GM18909 (cell line): ENCODE measurements at regions not wholly inside any gene's neighbourhood (a gene's known extent, or its start where the extent isn't known, plus 50 kb on each side); places are given as distances from the start of the nearest gene placed in this dataset.

Experiments
- ATAC-seq: cut with Tn5 transposase; IDR thresholded peaks from one replicate; pipeline ENCODE4 v1.9.1; 2021; ENCODE audit warnings: mild to moderate bottlenecking; ENCODE audit not compliant: unreplicated experiment, poor library complexity

DNA sequence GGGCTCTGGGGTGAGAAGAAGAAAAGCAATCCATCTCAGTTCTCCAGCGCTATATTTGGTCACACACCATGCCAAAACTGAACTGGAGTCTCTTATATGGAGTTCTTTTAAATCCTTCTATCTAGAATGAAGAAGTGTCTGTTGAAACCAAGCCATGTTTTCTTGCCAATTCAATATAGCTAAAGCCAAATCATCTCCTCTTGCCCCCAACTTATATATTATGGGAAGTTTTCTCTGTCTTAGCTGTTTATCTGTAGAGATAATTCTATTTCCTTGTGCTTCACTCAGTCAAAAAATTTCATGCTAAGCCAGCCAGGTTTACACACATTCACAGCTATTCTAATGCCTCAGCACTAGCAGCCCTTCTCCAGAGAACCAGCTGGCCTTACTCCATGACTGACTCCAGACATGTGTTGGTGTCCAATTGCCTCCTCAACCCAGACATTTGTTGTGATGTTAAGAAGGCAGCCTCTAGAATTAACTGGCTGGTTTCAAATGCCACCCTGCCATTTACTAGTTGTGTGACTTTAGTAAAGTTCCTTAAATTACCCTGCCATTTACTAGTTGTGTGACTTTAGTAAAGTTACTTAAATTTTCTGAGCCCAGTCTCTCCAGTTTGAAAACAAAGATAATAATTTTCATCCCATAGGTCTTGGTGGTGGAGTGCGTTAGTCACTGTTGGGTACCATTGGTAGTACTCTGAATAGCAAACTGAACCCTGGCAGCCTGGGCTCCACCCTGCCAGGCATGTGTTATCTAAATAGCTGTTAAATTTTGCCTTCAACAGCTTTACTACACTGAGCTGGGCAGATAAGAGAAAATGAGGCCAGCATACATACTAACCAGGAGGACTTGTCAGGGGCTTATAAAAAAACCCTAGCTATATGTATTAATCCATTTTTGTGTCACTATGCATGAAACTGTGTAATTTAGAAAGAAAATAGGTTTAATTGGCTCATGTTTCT is 525.1 kb downstream of the LMO7 start:
- no peak for ATAC-seq

DNA sequence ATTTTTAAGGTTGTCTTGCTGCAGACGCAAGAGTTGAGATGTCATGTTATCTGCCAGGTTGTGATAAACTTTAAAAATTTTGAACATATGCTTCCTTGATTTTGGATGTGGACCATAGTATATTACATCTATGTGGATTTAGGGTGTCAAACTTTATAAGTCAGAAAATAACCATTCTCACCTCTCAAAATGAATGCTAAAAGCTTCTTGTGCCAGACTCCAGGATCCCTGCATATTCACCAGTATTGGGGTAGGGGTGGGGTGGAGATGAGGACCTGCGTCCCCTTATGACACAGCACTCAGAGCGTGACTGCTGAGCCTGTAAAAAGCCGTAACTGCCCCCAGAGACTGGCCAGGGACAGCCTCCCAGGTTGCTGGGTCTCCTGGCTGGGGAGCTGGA is 524.4 kb downstream of the LMO7 start:
- no peak for ATAC-seq

DNA sequence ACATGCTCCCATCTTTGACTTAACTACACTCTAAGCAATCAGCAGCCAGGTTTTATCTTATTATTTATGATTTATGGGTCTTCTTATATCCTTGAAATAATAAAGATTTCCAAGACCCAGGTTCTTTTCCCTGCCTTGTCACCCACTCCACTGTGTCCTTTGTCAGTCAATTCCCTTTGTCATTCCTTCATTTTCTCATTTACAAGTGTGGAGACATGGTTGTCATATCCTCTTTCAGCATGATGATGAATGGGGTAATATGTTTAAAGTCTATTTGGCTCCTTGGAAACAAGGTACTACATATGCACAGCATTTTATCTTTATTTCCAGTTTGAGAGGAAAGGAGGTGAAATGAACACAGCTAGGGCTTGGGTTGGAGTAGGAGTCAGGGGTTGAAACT is 521.8 kb downstream of the LMO7 start:
- no peak for ATAC-seq

DNA sequence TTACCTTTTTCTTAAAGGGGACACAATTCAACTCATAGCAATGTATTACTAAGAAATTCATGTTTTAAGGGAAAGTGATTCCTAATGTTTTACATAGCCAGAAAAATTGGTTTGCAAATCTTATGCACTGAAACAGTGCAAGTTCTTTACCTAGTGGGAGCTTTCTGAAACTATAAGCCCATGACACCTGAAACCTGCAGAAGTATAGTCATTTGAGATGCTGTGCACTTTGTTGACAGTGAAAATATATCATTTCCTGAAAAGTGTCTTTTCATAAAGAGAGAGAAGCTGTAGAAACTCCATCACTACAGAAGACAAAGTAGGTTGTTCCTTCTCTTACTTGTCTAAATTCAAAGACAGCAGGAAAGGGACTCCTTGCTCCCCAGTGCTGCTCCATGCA is 517.1 kb downstream of the LMO7 start:
- ATAC-seq, result no peak

DNA sequence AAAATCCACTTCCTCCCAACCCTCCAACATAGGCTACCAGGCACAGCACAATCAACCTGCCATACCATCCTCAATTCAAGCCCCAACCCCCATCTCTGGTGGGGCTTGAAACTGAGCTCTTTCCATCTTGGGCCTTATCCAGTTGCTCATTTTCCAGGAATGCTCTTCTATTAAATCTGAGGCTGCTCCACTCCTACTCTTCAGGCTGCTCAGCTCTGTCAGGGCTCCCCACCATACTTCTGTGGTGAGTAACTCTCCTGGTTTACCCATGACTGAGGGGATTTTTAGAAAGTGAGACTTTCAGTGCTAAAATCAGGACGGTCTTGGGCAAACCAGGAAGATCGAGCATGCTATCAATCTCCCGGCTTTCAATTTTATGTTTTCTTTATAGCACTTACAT is 512.8 kb downstream of the LMO7 start:
- no peak for ATAC-seq

DNA sequence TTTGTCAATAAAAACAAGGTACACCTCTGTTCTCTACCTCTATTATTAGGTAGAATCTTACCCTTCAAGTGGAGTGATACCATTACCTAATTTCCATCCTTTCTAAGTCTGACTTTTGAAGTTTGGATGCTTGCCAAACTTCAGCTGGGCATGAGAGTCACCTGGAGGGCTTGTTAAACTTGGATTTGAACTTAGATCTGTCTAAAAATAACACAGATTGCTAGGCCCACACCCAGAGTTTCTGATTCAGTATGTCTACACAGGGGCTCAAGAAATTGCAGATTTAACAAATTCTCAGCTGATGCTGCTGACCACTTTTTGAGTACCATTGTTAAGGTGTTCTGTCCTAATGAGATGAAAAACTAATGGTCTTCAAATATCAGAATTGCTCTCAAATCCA is 512.2 kb downstream of the LMO7 start:
- no peak for ATAC-seq

DNA sequence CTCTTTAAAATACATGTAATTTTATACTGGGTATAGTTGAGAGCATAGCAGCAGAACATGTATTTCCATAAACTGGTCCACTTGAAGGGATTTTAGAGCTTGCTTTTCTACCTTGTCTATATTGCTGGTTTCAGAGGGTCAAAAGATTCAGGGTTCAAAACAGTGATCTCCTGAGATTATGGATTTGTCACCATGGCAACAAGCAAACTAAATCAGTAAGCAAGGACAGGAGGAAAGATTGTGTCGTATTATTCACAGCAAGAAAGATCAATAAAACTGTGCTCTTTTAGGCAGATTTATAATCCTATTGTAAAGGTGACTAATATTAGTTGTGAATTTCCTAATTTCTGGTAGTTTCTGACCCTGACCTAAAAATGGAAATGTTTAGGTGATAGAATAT is 496.4 kb downstream of the LMO7 start:
- ATAC-seq, result no peak

DNA sequence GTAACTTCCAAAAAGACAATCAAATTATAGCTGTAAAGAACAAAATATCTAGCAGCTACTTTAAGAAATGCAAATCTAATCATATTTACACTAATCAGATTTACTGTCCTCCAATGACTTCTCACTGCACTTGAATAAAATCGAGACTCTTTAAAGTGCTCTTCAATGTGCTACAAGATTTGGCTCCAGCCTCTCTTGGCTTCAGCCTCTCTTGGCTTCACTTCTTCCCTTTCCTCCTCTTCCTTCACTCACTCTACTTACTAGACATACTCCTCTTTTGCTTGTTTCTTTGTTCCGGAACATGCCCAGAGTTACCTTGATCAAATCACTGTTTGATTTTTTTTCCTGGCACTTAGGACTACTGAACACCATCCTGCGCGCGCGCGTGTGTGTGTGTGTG is 495.4 kb downstream of the LMO7 start:
- no peak for ATAC-seq

DNA sequence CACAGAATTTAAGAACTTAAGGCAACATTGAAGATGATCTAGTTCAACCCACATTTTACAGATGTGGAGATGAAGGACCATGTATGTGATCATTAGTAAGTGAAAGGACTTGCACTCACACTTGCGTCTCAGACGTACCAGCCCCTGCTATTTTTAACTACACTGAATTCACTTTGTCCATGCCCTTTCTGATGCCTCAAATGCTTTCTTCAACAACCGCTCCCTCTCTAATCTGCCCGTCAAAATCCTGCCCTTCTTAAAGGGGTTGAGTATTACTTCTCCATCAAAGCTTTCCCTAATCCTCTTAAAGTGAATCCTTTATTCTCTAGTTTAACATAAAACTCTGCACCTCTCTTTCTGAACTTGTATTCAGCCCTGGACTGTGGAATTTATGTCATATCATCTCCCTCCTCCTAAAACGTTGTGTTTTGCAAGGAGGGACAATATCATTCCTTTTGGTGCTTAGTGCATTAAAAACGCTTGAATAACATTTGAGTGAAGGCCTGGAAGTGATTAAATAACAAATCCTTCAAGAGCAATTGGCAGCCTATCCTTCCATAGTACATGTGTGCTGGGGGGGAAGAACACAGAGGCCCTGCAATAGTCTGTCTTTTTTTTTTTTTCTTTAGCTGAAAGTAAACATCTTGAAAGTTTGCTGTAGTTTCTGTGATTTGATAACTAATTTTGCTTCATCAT is 493.3 kb downstream of the LMO7 start:
- no peak for ATAC-seq

DNA sequence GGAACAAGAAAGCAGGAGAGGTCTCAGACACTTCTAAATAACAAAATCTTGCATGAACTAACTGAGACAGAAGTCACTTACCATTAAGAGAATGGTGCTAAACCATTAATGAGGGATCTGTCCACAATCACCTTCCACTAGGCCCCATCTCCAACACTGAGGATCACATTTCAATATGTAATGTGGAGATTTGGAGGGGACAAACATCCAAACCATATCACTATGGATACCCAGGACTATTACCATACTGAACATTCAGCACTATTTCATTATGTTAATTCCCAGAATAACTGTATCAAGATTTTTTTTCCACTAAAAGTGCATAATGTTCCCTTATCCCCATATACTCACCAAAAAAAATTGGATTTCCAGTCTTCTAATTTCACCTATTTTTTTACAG is 491.8 kb downstream of the LMO7 start:
- ATAC-seq, result no peak

DNA sequence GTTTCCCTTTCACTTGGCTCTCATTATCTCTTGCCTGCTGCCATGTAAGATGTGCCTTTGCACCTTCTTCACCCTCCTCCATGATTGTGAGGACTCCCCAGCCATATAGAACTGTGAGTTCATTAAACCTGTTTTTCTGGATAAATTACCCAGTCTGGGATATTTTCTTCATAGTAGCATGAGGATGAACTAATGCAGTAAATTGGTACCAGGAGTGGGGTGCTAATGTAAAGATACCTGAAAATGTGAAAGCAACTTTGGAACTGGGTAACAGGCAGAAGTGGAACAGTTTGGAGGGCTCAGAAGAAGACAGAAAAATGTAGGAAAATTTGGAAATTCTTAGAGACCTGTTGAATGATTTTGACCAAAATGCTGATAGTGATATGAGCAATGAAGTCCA is 487.4 kb downstream of the LMO7 start:
- ATAC-seq, result no peak

DNA sequence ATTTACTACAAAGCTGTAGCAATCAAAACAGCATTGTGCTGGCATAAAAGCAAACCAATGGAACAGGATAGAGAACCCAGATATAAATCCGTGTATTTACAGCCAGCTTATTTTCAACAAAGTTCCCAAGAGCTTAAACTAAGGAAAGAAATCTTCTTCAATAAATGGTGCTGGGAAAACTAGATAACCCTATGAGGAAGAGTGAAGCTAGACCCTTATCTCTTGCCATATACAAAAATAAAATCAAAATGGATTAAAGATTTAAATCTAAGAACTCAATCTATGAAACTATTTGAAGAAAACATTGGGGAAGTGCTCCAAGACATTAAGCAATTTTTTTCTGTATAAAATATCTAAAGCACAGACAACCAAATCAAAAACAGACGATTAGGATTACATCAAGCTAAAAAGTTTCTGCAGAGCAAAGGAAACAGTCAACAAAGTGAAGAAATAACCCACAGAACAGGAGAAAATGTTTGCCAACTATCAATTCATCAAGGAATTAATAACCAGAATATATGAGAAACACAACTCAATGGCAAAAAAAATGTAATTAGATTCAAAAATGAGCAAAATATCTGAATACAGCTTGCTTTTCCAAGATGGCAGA is 480.7 kb downstream of the LMO7 start:
- ATAC-seq, result no peak

DNA sequence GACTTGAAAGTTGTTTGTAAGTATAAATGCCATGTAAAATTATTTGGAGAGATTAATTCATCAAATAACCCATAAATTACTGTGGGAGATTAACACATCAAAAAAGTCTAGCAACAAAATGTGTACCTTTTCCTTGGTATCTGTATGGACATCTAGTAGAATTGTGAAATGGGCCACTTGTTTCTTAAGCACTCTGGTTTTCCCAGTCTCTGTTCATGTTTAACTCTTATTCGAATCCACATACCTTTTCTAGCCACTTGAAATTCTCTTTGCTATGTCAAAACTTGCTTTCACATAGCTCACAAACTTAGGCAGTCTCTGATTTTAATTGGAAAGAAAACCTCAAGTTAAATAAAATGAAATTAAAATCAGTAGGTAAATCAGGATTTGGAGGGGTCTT is 470.6 kb downstream of the LMO7 start:
- no peak for ATAC-seq

DNA sequence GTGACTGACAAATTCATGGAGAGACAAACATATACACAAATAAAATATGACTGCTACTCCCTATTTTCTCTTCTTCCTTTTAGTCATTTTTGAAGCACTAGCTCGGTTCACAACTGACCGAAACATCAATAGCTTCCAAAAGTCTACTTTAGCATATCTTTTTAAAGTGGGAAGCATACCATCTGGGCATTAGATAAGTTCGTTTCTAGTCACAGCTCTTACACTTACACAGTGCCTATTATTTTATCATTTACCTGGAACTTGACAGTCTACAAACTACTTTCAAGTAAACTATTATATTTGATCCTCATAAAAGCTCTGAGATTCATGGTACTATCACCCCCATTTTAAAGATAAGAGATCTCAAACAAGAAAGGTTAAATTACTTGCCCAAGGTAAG is 458.5 kb downstream of the LMO7 start:
- ATAC-seq, result no peak

DNA sequence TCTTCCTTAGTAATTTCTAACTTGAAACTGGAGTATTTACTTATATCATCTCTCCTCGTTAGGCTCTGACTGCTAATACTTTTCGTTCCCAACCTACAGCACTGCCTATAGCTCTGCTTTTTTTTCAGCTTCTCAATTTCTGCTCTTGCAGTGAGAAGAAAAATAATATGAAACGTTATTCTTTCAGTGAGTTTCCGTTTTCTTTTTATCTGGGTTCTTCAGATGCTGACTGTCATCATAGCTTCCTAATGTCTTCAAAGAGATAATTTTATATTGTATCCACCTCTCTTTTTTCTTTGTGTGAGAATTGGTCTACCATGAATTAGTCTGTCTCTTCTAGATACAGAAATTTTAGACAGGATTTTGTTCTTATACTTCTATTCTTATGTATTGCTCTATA is 454.9 kb downstream of the LMO7 start:
- no peak for ATAC-seq

DNA sequence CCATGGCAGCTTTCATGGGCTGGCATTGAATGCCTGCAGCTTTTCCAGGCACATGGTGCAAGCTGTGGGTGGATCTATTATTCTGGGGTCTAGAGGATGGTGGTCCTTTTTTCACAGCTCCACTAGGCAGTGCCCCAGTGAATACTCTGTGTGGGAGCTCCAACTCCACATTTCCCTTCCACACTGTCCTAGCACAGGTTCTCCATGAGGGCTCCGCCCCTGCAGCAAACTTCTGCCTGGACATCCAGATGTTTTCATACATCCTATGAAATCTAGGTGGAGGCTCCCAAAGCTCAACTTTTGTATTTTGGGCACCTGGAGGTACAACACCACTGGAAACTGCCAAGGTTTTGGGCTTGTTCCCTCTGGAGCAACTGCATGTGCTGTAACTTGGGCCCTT is 450.6 kb downstream of the LMO7 start:
- ATAC-seq, result no peak

DNA sequence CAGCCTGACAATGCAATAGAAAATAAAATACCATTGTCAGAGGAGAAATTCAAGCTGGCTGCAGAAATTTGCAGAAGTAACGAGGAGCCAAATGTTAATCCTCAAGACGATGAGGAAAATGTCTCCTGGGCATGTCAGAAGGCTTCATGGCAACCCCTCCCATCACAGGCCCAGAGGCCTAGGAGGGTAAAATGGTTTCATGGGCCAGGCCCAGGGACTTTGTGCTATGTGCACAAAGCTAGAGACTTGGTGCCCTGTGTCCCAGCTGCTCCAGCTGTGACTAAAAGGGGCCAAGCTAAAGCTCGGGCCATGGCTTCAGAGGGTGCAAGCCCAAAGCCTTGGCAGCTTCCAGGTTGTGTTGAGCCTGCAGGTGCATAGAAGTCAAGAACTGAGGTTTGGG is 431.7 kb downstream of the LMO7 start:
- ATAC-seq, result no peak

DNA sequence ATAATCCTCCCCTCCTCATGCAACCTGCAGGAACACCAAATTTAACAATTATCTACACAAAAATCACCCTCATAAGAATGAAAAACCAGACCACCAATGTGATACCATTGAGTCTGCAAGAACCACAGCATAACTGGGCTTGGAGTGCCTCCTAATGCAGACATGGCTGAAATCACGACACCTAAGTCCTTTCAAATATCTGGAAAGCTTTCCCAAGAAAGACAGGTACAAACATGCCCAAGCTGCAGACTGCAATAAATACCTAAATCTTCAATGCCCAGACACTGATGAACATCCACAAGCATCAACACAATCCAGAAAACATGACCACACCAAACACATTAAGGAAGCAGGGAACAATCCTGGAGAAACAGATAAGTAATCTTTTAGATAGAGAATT is 417.1 kb downstream of the LMO7 start:
- no peak for ATAC-seq

DNA sequence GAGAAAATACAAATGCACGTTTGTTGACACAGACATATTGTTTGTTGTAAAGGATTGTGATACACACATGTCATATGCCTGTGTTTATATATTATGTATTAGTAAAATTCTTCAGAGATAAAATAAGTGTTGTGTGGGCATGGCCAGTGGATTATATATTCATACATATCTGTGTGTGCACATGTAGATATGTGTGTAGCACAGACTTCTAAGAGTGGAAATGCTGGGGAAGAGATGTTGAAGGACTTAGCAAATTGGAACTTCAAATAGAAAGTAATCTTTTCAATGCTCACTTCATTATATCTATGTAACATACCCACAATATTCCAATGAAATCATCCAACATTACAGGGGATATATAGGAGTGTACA is 413.2 kb downstream of the LMO7 start:
- ATAC-seq, result no peak

DNA sequence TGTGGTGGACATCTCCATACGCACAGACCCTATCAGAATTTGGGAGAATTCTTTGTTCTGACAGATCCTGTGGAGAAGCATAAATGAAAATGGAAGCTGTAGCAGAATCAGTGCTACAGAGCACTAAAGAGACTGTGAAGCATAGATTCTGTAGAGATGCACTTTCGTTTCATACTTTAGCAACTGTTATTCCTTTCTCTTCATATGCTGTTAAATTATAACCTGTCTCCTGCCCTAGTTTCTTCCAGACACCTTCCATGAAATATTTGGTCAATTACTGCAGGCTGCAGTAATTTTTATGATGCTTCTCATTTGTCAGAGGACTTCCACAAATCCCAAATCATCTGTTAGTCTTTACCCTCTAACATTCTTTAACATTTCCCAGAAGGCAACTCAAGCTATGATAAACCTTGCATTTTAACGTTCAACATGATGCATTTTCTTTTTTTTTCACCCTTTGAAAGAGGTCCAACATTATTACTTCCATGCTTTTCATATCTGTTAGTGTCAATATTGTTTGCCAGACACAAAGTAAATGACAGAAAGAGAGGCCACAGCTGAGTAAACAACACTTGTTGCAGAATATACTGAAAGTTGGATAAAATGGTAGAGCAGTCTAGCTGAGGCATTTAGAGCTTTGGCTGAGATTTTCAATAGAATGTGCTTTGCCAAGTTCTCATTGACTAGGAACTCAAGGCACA is 412.7 kb downstream of the LMO7 start:
- no peak for ATAC-seq

DNA sequence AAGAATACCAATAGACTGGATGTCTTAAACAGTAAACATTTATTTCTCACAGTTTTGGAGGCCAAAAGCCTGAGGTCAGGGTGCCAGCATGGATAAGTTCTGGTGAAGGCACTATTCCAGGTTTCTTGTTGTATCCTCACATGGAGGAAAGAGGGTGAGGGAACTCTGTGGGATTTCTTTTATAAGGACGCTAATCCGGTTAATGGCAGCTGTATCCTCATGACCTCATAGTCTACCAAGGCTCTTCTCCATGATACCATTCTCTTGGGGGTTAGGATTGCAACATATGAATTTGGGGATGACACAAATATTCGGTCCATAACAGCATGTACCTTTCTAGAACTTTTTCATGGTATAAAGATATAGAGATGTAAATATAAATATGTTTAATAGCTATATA is 412.0 kb downstream of the LMO7 start:
- ATAC-seq, result no peak
